ENCODE measurements at regions not wholly inside any gene's neighbourhood (a gene's known extent, or its start where the extent isn't known, plus 50 kb on each side); places are given as distances from the start of the nearest gene placed in this dataset.

- H2BK20ac ChIP-seq (ENCODE audit: low read depth, low read length) = 0 out of 2 replicates have a peak overlapping the region, but pooled peaks have one; percentile 51
- ChIA-PET CTCF (no interaction called here), POLR2A (ENCODE audit: unreplicated experiment) (no interaction called here)
- no peak overlapping the region for H3K23ac ChIP-seq (ENCODE audit: low read depth, low read length)
- BruUV-seq (replicated peaks) = no TSS peak
- ATAC-seq (ENCODE audit: low read depth) (no peak), DNase-seq (no peak)
- H3K4me1 ChIP-seq (ENCODE audit: control insufficient read depth, insufficient read depth, low read length) = peaks cover 8% of the 10 kb centered on the region
- intact Hi-C loops (cut with micrococcal nuclease) = no loop called here
- H4K20me1 ChIP-seq (ENCODE audit: insufficient read depth, low read length) = no peaks in the 10 kb centered on the region
- no peak overlapping the region for H3K27ac ChIP-seq (ENCODE audit: insufficient read depth, low read length)
- H4K5ac ChIP-seq (ENCODE audit: low read depth, low read length) = no peak overlapping the region; the same call in 1 of the 2 replicates
- H3K4me2 ChIP-seq (ENCODE audit: low read depth, low read length) = no peak overlapping the region
- H2AK5ac ChIP-seq (ENCODE audit: low read depth, low read length) = no peak overlapping the region
- H3K18ac ChIP-seq (ENCODE audit: low read depth, low read length) = peak overlapping the region; percentile 87; the same call in 1 of the 2 replicates
- no peak overlapping the region for H3K9ac ChIP-seq (ENCODE audit: low read depth, low read length)
- H2BK5ac ChIP-seq (ENCODE audit: low read depth, low read length, poor library complexity, severe bottlenecking) = no peak overlapping the region
- H3K36me3 ChIP-seq (ENCODE audit: control insufficient read depth, insufficient read depth, low read length) = no peaks in the 10 kb centered on the region
- no peak for TF ChIP-seq MAZ (IDR thresholded peaks at IDR 0.05; ENCODE audit: borderline replicate concordance, low read depth, low read length)
- no peak for TF ChIP-seq POLR2A (IDR thresholded peaks at IDR 0.05; ENCODE audit: low read depth, low read length)
- TF ChIP-seq, protein P1, sequence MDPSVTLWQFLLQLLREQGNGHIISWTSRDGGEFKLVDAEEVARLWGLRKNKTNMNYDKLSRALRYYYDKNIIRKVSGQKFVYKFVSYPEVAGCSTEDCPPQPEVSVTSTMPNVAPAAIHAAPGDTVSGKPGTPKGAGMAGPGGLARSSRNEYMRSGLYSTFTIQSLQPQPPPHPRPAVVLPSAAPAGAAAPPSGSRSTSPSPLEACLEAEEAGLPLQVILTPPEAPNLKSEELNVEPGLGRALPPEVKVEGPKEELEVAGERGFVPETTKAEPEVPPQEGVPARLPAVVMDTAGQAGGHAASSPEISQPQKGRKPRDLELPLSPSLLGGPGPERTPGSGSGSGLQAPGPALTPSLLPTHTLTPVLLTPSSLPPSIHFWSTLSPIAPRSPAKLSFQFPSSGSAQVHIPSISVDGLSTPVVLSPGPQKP (IDR thresholded peaks at IDR 0.05; ENCODE audit: borderline replicate concordance, low read depth, low read length) = no peak
- no peak for TF ChIP-seq RAD21 (IDR thresholded peaks at IDR 0.05; ENCODE audit: low read length)
- H2AK9ac ChIP-seq (replicated peaks; ENCODE audit: low read depth, low read length, poor library complexity) = no peak overlapping the region
- H4K8ac ChIP-seq (ENCODE audit: low read depth in 2 of 2, low read length in 2 of 2) = no peak overlapping the region
- no peak overlapping the region for H3K4me3 ChIP-seq (ENCODE audit: insufficient read depth, low read depth, low read length)
- H2BK120ac ChIP-seq (ENCODE audit: low read depth, low read length) = peak overlapping the region; percentile 95
- peak overlapping the region; percentile 41 for H3K4ac ChIP-seq (ENCODE audit: low read depth, low read length)
- peak overlapping the region; percentile 11; the same call in 1 of the 3 replicates for H2BK15ac ChIP-seq (ENCODE audit: low read depth, low read length)
- H3K9me3 ChIP-seq (ENCODE audit: control insufficient read depth, insufficient read depth, low read length) = no peaks in the 10 kb centered on the region
- H3K27me3 ChIP-seq (ENCODE audit: control insufficient read depth, insufficient read depth, low read length) = no peaks in the 10 kb centered on the region
- H3K9me1 ChIP-seq (ENCODE audit: insufficient read depth, low read length) = no peaks in the 10 kb centered on the region; the same call in 1 of the 2 replicates
- H3K79me1 ChIP-seq (ENCODE audit: low read depth in 1 of 2, low read length in 2 of 2) = no peaks in the 10 kb centered on the region
- dilution Hi-C loops (cut with HindIII; ENCODE audit: low sequenced_read_pairs, unreplicated experiment) = no loop called here
- no peak overlapping the region for H3K56ac ChIP-seq (ENCODE audit: extremely low read depth, insufficient read depth, low read length)
- H4K91ac ChIP-seq (ENCODE audit: insufficient read depth, low read depth, low read length) = no peak overlapping the region
- no peak overlapping the region for H3K14ac ChIP-seq (replicated peaks; ENCODE audit: low read depth, low read length)
- in situ Hi-C loops (cut with MboI; ENCODE audit: low sequenced_read_pairs) = no loop called here
- no peak overlapping the region for H2AFZ ChIP-seq (replicated peaks; ENCODE audit: low read length, poor library complexity)
Measured at GRCh38 chr18:56157541-56157940, 480.9 kb downstream of the TXNL1 start.

All from IMR-90 (cell line).